ENCODE measurements at regions not wholly inside any gene's neighbourhood (a gene's known extent, or its start where the extent isn't known, plus 50 kb on each side); places are given as distances from the start of the nearest gene placed in this dataset.

DNA sequence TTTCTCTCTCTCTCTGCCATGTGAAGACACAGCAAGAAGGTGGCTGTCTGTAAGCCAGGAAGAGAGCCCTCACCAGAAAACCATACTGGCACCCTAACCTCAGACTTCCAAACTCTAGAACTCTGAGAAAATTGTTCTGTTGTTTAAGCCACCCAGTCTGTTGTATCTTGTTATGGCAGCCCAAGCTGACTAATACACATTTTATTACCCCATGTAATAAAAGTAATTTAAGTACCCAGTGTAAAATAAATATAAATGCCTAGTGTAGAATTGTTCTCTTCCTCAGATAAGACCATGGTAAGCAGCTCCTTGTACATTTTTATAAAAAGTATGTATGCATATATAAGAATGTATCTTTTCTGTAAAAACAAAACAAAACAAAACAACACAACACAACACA is 119.7 kb downstream of the DTL start:
- TF ChIP-seq POLR2AphosphoS5 (IDR thresholded peaks at IDR 0.05) (no peak), POLR2A (IDR thresholded peaks at IDR 0.05) (no peak)
- TF ChIP-seq, protein P1, sequence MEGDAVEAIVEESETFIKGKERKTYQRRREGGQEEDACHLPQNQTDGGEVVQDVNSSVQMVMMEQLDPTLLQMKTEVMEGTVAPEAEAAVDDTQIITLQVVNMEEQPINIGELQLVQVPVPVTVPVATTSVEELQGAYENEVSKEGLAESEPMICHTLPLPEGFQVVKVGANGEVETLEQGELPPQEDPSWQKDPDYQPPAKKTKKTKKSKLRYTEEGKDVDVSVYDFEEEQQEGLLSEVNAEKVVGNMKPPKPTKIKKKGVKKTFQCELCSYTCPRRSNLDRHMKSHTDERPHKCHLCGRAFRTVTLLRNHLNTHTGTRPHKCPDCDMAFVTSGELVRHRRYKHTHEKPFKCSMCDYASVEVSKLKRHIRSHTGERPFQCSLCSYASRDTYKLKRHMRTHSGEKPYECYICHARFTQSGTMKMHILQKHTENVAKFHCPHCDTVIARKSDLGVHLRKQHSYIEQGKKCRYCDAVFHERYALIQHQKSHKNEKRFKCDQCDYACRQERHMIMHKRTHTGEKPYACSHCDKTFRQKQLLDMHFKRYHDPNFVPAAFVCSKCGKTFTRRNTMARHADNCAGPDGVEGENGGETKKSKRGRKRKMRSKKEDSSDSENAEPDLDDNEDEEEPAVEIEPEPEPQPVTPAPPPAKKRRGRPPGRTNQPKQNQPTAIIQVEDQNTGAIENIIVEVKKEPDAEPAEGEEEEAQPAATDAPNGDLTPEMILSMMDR (IDR thresholded peaks at IDR 0.05): no peak
